Brain microvascular endothelial cell (primary cell): ENCODE measurements at regions not wholly inside any gene's neighbourhood (a gene's known extent, or its start where the extent isn't known, plus 50 kb on each side); places are given as distances from the start of the nearest gene placed in this dataset.
"Not testable (repeated sequence)": the region's sequence is repeated elsewhere in the genome, so short reads cannot be mapped to it uniquely, and the experiment has no call there.

Experiments
- DNase-seq: peaks from one replicate; pipeline ENCODE4 v3.0.0-alpha.2; 2020
- H3K27ac ChIP-seq: fragments of 250-450 bp; sonication (Bioruptor Pico); 2 replicates; pipeline ENCODE4 v1.5.1; 2020; ENCODE audit warnings: mild to moderate bottlenecking, moderate library complexity
- H3K27me3 ChIP-seq: fragments of 250-450 bp; sonication (Bioruptor Pico); replicated peaks from 2 replicates; pipeline ENCODE4 v1.5.1; 2020; ENCODE audit warnings: mild to moderate bottlenecking
- H3K36me3 ChIP-seq: fragments of 250-450 bp; sonication (Bioruptor Pico); replicated peaks from 2 replicates; pipeline ENCODE4 v1.5.1; 2020; ENCODE audit warnings: mild to moderate bottlenecking
- H3K4me3 ChIP-seq: 2 replicates; pipeline ENCODE4 v1.5.1; 2011; ENCODE audit warnings: low read depth, mild to moderate bottlenecking, control low read depth, low read length, moderate library complexity
- CTCF ChIP-seq: IDR thresholded peaks from 2 replicates; pipeline ENCODE4 v1.5.1; 2011; ENCODE audit warnings: low read depth, mild to moderate bottlenecking, moderate library complexity, low read length, control low read depth, inconsistent platforms; ENCODE audit errors: missing control alignments
- in situ Hi-C: cut with HindIII; loops from 2 replicates; pipeline ENCODE4 v1.10.0; 2017; ENCODE audit warnings: low sequenced_read_pairs, low pct_ligation_motif_present

GRCh38 chrX:1906028-1906427 lies 291.2 kb downstream of the ASMT start:
- H3K36me3 ChIP-seq = no peaks in the 10 kb centered on the region
- no peak for DNase-seq
- in situ Hi-C loops = no loop called here
- H3K27me3 ChIP-seq = no peaks in the 10 kb centered on the region
- TF ChIP-seq CTCF = no peak
- no peak overlapping the region for H3K27ac ChIP-seq
- H3K4me3 ChIP-seq = no peak overlapping the region

- H3K27ac ChIP-seq, H3K36me3 ChIP-seq, DNase-seq, in situ Hi-C loops, H3K4me3 ChIP-seq, H3K27me3 ChIP-seq: not testable (repeated sequence)
These were observed 294.1 kb downstream of the ASMT start for GRCh38 chrX:1908996-1909395.

GRCh38 chrX:1909419-1910206 lies 294.8 kb downstream of the ASMT start:
- in situ Hi-C loops = no loop called here
- DNase-seq = no peak
- no peaks in the 10 kb centered on the region for H3K27me3 ChIP-seq
- no peak overlapping the region for H3K27ac ChIP-seq
- no peak overlapping the region for H3K4me3 ChIP-seq
- no peak for TF ChIP-seq CTCF
- no peaks in the 10 kb centered on the region for H3K36me3 ChIP-seq

GRCh38 chrX:1910207-1910470 lies 295.3 kb downstream of the ASMT start:
- no peak for DNase-seq
- Histone ChIP-seq H3K27me3 (no peaks in the 10 kb centered on the region), H3K36me3 (no peaks in the 10 kb centered on the region), H3K27ac (no peak overlapping the region), H3K4me3 (no peak overlapping the region)
- in situ Hi-C loops = no loop called here
- TF ChIP-seq CTCF = no peak

GRCh38 chrX:1911401-1912128 lies 296.7 kb downstream of the ASMT start:
- no peak for DNase-seq
- no peaks in the 10 kb centered on the region for H3K27me3 ChIP-seq
- no peak overlapping the region for H3K4me3 ChIP-seq
- H3K27ac ChIP-seq = no peak overlapping the region
- no peak for TF ChIP-seq CTCF
- H3K36me3 ChIP-seq = no peaks in the 10 kb centered on the region
- in situ Hi-C loops = no loop called here

GRCh38 chrX:1912193-1912592 lies 297.3 kb downstream of the ASMT start:
- no peaks in the 10 kb centered on the region for H3K36me3 ChIP-seq
- H3K27me3 ChIP-seq = no peaks in the 10 kb centered on the region
- H3K27ac ChIP-seq = no peak overlapping the region
- no peak for DNase-seq
- no peak overlapping the region for H3K4me3 ChIP-seq
- in situ Hi-C loops = no loop called here
- no peak for TF ChIP-seq CTCF
